ENCODE measurements at regions not wholly inside any gene's neighbourhood (a gene's known extent, or its start where the extent isn't known, plus 50 kb on each side); places are given as distances from the start of the nearest gene placed in this dataset.

DNA sequence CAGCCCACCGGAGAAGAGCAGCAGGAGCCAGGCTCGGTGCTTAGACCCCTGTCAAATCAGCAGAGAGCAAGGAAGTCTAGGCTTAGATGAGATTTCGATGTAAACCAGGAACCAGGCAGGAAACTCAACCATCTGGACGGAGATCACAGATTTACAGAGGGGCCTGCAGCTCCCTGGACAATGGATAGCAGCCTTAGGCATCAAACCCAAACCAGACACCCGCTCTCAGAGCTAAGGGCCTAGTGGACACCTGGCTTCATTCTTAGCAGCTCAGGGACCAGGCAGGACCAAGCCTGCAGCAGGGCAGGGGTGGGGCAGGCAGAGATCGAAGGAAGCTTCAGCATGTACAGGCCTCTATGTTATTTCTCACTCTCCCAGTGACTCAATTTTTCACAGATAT lies 127.8 kb upstream of the FMN2 start:
- 57 to 72% methylated on average over 4 of the region's 6 CpGs for WGBS, 2 donors (ENCODE audit: low coverage in 1 of 2)
- Histone ChIP-seq H3K36me3 (no peaks in the 10 kb centered on the region), H3K27me3 (no peaks in the 10 kb centered on the region), H3K9me3 (no peaks in the 10 kb centered on the region), H3K27ac (no peak overlapping the region), H3K4me1 (no peaks in the 10 kb centered on the region), H3K4me3 (no peak overlapping the region)
- no peak for TF ChIP-seq POLR2A (IDR thresholded peaks at IDR 0.05)
- TF ChIP-seq POLR2AphosphoS5 (IDR thresholded peaks at IDR 0.05): no peak
- no peak for TF ChIP-seq EP300 (IDR thresholded peaks at IDR 0.05)
- TF ChIP-seq, protein P1, sequence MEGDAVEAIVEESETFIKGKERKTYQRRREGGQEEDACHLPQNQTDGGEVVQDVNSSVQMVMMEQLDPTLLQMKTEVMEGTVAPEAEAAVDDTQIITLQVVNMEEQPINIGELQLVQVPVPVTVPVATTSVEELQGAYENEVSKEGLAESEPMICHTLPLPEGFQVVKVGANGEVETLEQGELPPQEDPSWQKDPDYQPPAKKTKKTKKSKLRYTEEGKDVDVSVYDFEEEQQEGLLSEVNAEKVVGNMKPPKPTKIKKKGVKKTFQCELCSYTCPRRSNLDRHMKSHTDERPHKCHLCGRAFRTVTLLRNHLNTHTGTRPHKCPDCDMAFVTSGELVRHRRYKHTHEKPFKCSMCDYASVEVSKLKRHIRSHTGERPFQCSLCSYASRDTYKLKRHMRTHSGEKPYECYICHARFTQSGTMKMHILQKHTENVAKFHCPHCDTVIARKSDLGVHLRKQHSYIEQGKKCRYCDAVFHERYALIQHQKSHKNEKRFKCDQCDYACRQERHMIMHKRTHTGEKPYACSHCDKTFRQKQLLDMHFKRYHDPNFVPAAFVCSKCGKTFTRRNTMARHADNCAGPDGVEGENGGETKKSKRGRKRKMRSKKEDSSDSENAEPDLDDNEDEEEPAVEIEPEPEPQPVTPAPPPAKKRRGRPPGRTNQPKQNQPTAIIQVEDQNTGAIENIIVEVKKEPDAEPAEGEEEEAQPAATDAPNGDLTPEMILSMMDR (IDR thresholded peaks at IDR 0.05): no peak
- ATAC-seq: no peak

GRCh38 chr1:239976130-239976968 lies 115.3 kb upstream of the FMN2 start:
- Histone ChIP-seq H3K4me3 (no peak overlapping the region), H3K36me3 (no peaks in the 10 kb centered on the region), H3K4me1 (no peaks in the 10 kb centered on the region), H3K27me3 (no peaks in the 10 kb centered on the region), H3K9me3 (peaks cover 0 to 27% (median 0%) of the 10 kb centered on the region in 3 donors), H3K27ac (no peak overlapping the region)
- no peak for ATAC-seq
- WGBS, 2 donors (ENCODE audit: low coverage in 1 of 2): 15 to 29% methylated on average over 5 of the region's 5 CpGs
- TF ChIP-seq POLR2A (IDR thresholded peaks at IDR 0.05): no peak
- no peak for TF ChIP-seq POLR2AphosphoS5 (IDR thresholded peaks at IDR 0.05)
- no peak for TF ChIP-seq EP300 (IDR thresholded peaks at IDR 0.05)
- TF ChIP-seq, protein P1 (IDR thresholded peaks at IDR 0.05): peak; percentile 75 to 94 (median 92)

- H3K4me3 ChIP-seq: no peak overlapping the region
- TF ChIP-seq EP300 (IDR thresholded peaks at IDR 0.05): no peak
- H3K4me1 ChIP-seq: no peaks in the 10 kb centered on the region
- WGBS, 2 donors (ENCODE audit: low coverage in 1 of 2): 86 to 90% methylated on average over 6 of the region's 6 CpGs
- no peaks in the 10 kb centered on the region for H3K36me3 ChIP-seq
- H3K27me3 ChIP-seq: no peaks in the 10 kb centered on the region
- H3K27ac ChIP-seq: no peak overlapping the region
- peaks cover 0 to 27% (median 0%) of the 10 kb centered on the region in 3 donors for H3K9me3 ChIP-seq
- no peak for ATAC-seq
These were observed 114.3 kb upstream of the FMN2 start for GRCh38 chr1:239977416-239977815.

GRCh38 chr1:239979456-239979855 lies 112.2 kb upstream of the FMN2 start:
- H3K36me3 ChIP-seq: no peaks in the 10 kb centered on the region
- H3K4me1 ChIP-seq: no peaks in the 10 kb centered on the region
- peaks cover 0 to 27% (median 0%) of the 10 kb centered on the region in 3 donors for H3K9me3 ChIP-seq
- no peak overlapping the region for H3K27ac ChIP-seq
- TF ChIP-seq EP300 (IDR thresholded peaks at IDR 0.05) (no peak), POLR2AphosphoS5 (IDR thresholded peaks at IDR 0.05) (no peak), POLR2A (IDR thresholded peaks at IDR 0.05) (no peak)
- TF ChIP-seq, protein P1 (IDR thresholded peaks at IDR 0.05): no peak
- no peaks in the 10 kb centered on the region for H3K27me3 ChIP-seq
- ATAC-seq: no peak
- H3K4me3 ChIP-seq: no peak overlapping the region
- 22 to 50% methylated on average over 1 of the region's 4 CpGs for WGBS, 2 donors (ENCODE audit: low coverage in 1 of 2)

DNA sequence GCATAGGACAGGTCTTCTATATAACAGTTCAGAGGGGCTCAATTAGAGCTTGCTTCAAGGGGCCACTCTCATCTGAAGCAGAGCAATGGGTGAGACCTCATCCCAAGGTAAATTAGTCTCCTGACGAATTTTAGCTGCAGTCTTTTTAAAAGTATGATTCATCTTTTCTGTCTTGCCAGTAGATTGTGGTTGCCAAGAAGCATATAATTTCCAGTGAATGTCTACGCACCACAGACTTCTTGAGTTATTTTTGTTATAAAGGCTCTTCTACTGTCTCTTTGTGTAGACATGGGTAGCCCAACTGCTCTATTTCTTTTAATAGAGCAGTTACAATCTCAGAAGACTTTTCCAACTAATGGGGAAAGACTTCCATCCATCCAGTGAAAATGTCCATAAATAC lies 108.9 kb upstream of the FMN2 start:
- 17 to 35% methylated on average over 2 of the region's 2 CpGs for WGBS, 2 donors (ENCODE audit: low coverage in 1 of 2)
- no peaks in the 10 kb centered on the region for H3K36me3 ChIP-seq
- no peaks in the 10 kb centered on the region for H3K27me3 ChIP-seq
- H3K4me1 ChIP-seq: no peaks in the 10 kb centered on the region
- no peak overlapping the region for H3K27ac ChIP-seq
- no peak for TF ChIP-seq EP300 (IDR thresholded peaks at IDR 0.05)
- TF ChIP-seq POLR2A (IDR thresholded peaks at IDR 0.05): no peak
- TF ChIP-seq POLR2AphosphoS5 (IDR thresholded peaks at IDR 0.05): no peak
- TF ChIP-seq, protein P1 (IDR thresholded peaks at IDR 0.05): no peak
- no peak for ATAC-seq
- no peak overlapping the region for H3K4me3 ChIP-seq
- H3K9me3 ChIP-seq: peaks cover 0 to 34% (median 0%) of the 10 kb centered on the region in 3 donors
